Spleen (tissue), 11 donors: ENCODE measurements at regions not wholly inside any gene's neighbourhood (a gene's known extent, or its start where the extent isn't known, plus 50 kb on each side); places are given as distances from the start of the nearest gene placed in this dataset.

Experiments
- DNase-seq: peaks from one replicate; pipeline ENCODE4 v3.0.0-alpha.2; 2020
- H3K27ac ChIP-seq, 8 donors: fragments of 200-600 bp; sonication (generic) in 7 of 8; 1 replicate in 4 of 8; 2 replicates in 4 of 8; pipeline versions ENCODE4 v1.5.0 to v1.8.0; 2016 to 2021; ENCODE audit warnings: inconsistent platforms in 4 of 8, mild to moderate bottlenecking in 4 of 8, moderate library complexity in 1 of 8
- H3K27me3 ChIP-seq, 7 donors: fragments of 200-600 bp; sonication (generic) in 6 of 7; replicated peaks in 1 of 7; 1 replicate in 4 of 7; 2 replicates in 3 of 7; pipeline versions ENCODE4 v1.5.0 to v1.8.0; 2016 to 2021; ENCODE audit warnings: inconsistent platforms in 3 of 7, mild to moderate bottlenecking in 1 of 7
- H3K36me3 ChIP-seq, 6 donors: fragments of 200-600 bp; sonication (generic) in 5 of 6; 1 replicate in 4 of 6; 2 replicates in 2 of 6; pipeline versions ENCODE4 v1.5.0 to v1.8.0; 2016 to 2021; ENCODE audit warnings: inconsistent platforms in 2 of 6
- H3K4me1 ChIP-seq, 6 donors: fragments of 200-600 bp; sonication (generic) in 5 of 6; 1 replicate in 3 of 6; 2 replicates in 3 of 6; pipeline versions ENCODE4 v1.5.0 to v1.8.0; 2016 to 2021; ENCODE audit warnings: inconsistent platforms in 3 of 6
- H3K4me3 ChIP-seq, 8 donors: fragments of 200-600 bp; sonication (generic) in 7 of 8; 1 replicate in 4 of 8; 2 replicates in 4 of 8; pipeline versions ENCODE4 v1.5.0 to v1.8.0; 2016 to 2021; ENCODE audit warnings: inconsistent platforms in 4 of 8, mild to moderate bottlenecking in 4 of 8, moderate library complexity in 2 of 8
- H3K9me3 ChIP-seq, 8 donors: fragments of 200-600 bp; sonication (generic) in 7 of 8; 1 replicate in 4 of 8; 2 replicates in 4 of 8; pipeline versions ENCODE4 v1.5.0 to v1.8.0; 2016 to 2021; ENCODE audit warnings: inconsistent platforms in 4 of 8
- POLR2A ChIP-seq, 3 donors: fragments of 450-650 bp; IDR thresholded peaks; one replicate each; pipeline ENCODE4 v1.5.1; 2017; ENCODE audit warnings: antibody characterized with exemption in 3 of 3, mild to moderate bottlenecking in 1 of 3
- POLR2AphosphoS5 ChIP-seq, 3 donors: sonication (generic); formaldehyde crosslinking; IDR thresholded peaks; one replicate each; pipeline ENCODE4 v1.5.1; 2017; ENCODE audit warnings: antibody characterized with exemption in 3 of 3
- WGBS, 5 donors: extraction: QIAGEN DNeasy Blood & Tissue Kit in 3 of 5; methylation state at CpG; one replicate each; pipeline versions ENCODE4 v1.1.5 to v1.1.7; 2013 to 2018; 5-methylcytosine and 5-hydroxymethylcytosine counted together
- intact Hi-C: fragments of 100-400 bp; cut with DNase I; formaldehyde crosslinking; loops from one replicate; pipeline ENCODE4 v1.15.0; 2023; ENCODE audit warnings: low total_unique reads
- TF ChIP-seq, protein P1 (sequence below), 11 experiments: fragments of 200-600 bp in 7 of 11; fragments of 450-650 bp in 4 of 11; sonication (generic) in 4 of 11; IDR thresholded peaks in 8 of 11; conservative IDR thresholded peaks in 3 of 11; 1 replicate in 7 of 11; 2 replicates in 4 of 11; pipeline versions ENCODE4 v1.4.0 to v1.8.0; 2016 to 2021; ENCODE audit warnings: antibody characterized with exemption in 11 of 11, inconsistent platforms in 4 of 11, mild to moderate bottlenecking in 1 of 11
- donor health status: healthy with polysubstance abuse.
- donor health status: DM: no; HTN: no; CAD: no; lungs with moderate emphysema.
- donor health status: DM: no; HTN: no; CAD: no.
- donor health status: Bipolar disorder and iron deficiency.
- donor health status: healthy.
- donor health status: DM: no; HTN: no; CAD: no.
- donor health status: DM: yes; HTN: yes; CAD: no.

DNA sequence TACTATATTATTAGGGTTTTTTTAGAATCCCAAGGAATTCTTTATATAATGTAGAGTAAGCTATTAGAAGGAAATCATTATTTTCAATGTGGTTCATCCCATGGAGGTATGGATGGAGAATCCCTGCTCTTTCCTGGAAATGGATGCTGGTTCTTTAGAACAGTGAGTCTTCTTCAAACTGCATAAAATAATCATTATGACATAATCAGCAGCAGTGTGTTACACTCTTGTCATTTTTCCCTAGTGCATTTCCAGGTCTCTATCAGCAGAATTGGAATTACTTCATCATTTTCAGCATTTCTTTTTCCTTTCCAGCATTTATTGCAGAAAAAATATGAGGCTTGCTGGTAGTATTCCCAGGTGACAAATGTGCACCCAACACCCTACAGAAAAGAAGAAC is 168.1 kb downstream of the ETAA1 start:
- no peak for DNase-seq
- no peak overlapping the region for H3K27ac ChIP-seq
- no peak overlapping the region for H3K4me3 ChIP-seq
- H3K27me3 ChIP-seq = no peaks in the 10 kb centered on the region
- no peaks in the 10 kb centered on the region for H3K9me3 ChIP-seq
- H3K4me1 ChIP-seq = no peaks in the 10 kb centered on the region
- TF ChIP-seq POLR2AphosphoS5 (IDR thresholded peaks at IDR 0.05) (no peak), POLR2A (IDR thresholded peaks at IDR 0.05) (no peak)
- TF ChIP-seq, protein P1, sequence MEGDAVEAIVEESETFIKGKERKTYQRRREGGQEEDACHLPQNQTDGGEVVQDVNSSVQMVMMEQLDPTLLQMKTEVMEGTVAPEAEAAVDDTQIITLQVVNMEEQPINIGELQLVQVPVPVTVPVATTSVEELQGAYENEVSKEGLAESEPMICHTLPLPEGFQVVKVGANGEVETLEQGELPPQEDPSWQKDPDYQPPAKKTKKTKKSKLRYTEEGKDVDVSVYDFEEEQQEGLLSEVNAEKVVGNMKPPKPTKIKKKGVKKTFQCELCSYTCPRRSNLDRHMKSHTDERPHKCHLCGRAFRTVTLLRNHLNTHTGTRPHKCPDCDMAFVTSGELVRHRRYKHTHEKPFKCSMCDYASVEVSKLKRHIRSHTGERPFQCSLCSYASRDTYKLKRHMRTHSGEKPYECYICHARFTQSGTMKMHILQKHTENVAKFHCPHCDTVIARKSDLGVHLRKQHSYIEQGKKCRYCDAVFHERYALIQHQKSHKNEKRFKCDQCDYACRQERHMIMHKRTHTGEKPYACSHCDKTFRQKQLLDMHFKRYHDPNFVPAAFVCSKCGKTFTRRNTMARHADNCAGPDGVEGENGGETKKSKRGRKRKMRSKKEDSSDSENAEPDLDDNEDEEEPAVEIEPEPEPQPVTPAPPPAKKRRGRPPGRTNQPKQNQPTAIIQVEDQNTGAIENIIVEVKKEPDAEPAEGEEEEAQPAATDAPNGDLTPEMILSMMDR (IDR thresholded peaks at IDR 0.05 in 8 of 11, conservative IDR thresholded peaks at IDR 0.05 in 3 of 11) = no peak
- intact Hi-C loops = no loop called here
- H3K36me3 ChIP-seq = no peaks in the 10 kb centered on the region

DNA sequence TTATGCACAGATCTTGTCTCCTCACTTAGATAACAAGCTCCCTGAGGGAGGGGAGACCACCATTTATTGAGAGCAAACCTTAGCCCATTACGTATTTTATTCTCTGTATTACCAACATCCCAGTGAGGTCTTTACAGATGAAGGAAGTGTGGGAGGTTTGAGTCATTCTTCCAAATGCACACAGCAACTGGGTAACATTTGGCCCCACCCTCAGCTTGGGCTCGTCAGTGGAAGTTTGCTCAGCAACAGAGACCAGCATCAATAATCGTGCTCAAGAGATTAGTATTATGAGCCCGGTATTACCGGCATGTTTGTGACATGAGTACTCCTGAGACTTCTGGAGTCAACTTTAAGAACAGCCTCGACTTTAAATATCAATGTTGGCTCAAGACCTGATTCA is 168.6 kb downstream of the ETAA1 start:
- no peaks in the 10 kb centered on the region for H3K4me1 ChIP-seq
- WGBS, 5 donors = 79 to 93% (median 83%) methylated on average over 6 of the region's 6 CpGs
- H3K27me3 ChIP-seq = no peaks in the 10 kb centered on the region
- TF ChIP-seq, protein P1 (IDR thresholded peaks at IDR 0.05 in 8 of 11, conservative IDR thresholded peaks at IDR 0.05 in 3 of 11) = no peak
- TF ChIP-seq POLR2A (IDR thresholded peaks at IDR 0.05) = no peak
- no peak for TF ChIP-seq POLR2AphosphoS5 (IDR thresholded peaks at IDR 0.05)
- H3K36me3 ChIP-seq = no peaks in the 10 kb centered on the region
- H3K4me3 ChIP-seq = no peak overlapping the region
- H3K9me3 ChIP-seq = no peaks in the 10 kb centered on the region
- no peak for DNase-seq
- intact Hi-C loops = no loop called here
- no peak overlapping the region for H3K27ac ChIP-seq

DNA sequence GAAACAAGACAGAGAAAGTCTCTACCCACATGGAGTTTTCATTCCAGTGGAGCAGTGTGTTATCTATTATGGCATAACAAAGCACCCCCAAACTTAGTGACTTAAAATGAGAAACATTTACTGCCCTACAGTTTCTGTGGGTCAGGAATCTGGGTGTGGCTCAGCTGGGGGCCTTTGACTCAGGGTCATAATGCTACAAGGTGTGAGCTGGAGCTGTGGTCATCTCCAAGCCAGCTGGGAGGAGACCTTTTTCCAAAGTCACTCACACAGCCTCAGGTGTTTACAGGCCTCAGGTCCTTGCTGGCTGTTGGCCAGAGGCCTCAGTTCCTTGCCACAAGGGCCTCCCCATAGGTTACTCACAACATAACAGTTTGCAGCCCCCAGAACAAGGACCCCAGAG is 169.2 kb downstream of the ETAA1 start:
- peaks cover 0 to 4% (median 0%) of the 10 kb centered on the region in 8 donors for H3K9me3 ChIP-seq
- H3K4me3 ChIP-seq = no peak overlapping the region
- TF ChIP-seq POLR2A (IDR thresholded peaks at IDR 0.05) (no peak), POLR2AphosphoS5 (IDR thresholded peaks at IDR 0.05) (no peak)
- TF ChIP-seq, protein P1 (IDR thresholded peaks at IDR 0.05 in 8 of 11, conservative IDR thresholded peaks at IDR 0.05 in 3 of 11) = no peak
- H3K27me3 ChIP-seq = no peaks in the 10 kb centered on the region
- H3K27ac ChIP-seq = no peak overlapping the region
- DNase-seq = no peak
- no peaks in the 10 kb centered on the region for H3K4me1 ChIP-seq
- no peaks in the 10 kb centered on the region for H3K36me3 ChIP-seq
- intact Hi-C loops = no loop called here

DNA sequence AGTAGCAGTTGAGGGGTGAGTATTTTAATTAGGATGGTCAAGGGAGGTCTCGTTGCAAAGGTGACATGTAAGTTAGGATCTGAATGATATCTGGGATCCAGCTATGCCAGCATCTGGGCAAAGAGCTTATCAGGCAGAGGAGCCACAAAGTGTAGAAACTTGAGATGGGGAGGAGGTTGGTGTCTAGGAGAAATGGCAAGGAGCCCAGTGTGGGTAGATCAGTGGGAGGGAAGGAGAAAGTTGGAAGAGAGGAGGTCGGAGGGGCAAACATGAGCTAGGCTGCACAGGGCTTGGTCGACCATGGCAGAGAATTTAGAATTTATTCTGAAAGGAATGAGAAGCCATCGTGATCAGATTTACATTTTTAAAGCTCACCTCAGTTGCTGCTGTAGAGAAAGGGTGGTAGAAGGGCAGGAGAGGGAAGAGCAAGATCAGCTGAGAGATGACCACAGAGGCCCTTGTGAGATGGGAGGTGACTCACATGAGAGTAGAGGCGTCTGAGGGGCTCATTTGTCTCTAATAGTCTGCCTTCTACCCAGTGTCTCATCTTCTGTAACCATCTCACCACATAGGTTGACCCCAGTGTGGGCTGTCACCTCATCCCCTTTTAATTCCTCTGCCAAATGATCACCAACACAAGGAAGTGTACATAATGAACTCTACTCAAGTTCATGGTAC is 170.0 kb downstream of the ETAA1 start:
- no peaks in the 10 kb centered on the region for H3K4me1 ChIP-seq
- no peak overlapping the region for H3K4me3 ChIP-seq
- H3K27ac ChIP-seq = no peak overlapping the region
- H3K36me3 ChIP-seq = no peaks in the 10 kb centered on the region
- no peak for DNase-seq
- intact Hi-C loops = no loop called here
- TF ChIP-seq POLR2A (IDR thresholded peaks at IDR 0.05) (no peak), POLR2AphosphoS5 (IDR thresholded peaks at IDR 0.05) (no peak)
- TF ChIP-seq, protein P1 (IDR thresholded peaks at IDR 0.05 in 8 of 11, conservative IDR thresholded peaks at IDR 0.05 in 3 of 11) = no peak
- WGBS, 5 donors = 59 to 80% (median 73%) methylated on average over 5 of the region's 5 CpGs
- H3K9me3 ChIP-seq = peaks cover 0 to 5% (median 0%) of the 10 kb centered on the region in 8 donors
- no peaks in the 10 kb centered on the region for H3K27me3 ChIP-seq
